Aorta (tissue), 5 donors: ENCODE measurements at regions not wholly inside any gene's neighbourhood (a gene's known extent, or its start where the extent isn't known, plus 50 kb on each side); places are given as distances from the start of the nearest gene placed in this dataset.
"Not testable (repeated sequence)": the region's sequence is repeated elsewhere in the genome, so short reads cannot be mapped to it uniquely, and the experiment has no call there.

Source experiments
- ATAC-seq: fragments of 200-7000 bp; cut with Tn5 transposase; one replicate; pipeline ENCODE4 v1.9.1; 2022; ENCODE audit warnings: moderate library complexity; ENCODE audit not compliant: low FRiP score
- DNase-seq, 2 donors: peaks; one replicate each; pipeline ENCODE4 v3.0.0-alpha.2; 2020
- H3K27ac ChIP-seq, 2 donors: one replicate each; pipeline ENCODE4 v1.5.1; 2013; ENCODE audit warnings: low read length in 2 of 2, mild to moderate bottlenecking in 2 of 2, moderate library complexity in 2 of 2, control low read depth in 1 of 2, inconsistent platforms in 1 of 2, low read depth in 1 of 2
- H3K27me3 ChIP-seq, 2 donors: one replicate each; pipeline ENCODE4 v1.6.1; 2013; ENCODE audit warnings: control low read depth in 1 of 2, low read length in 1 of 2, mild to moderate bottlenecking in 1 of 2, moderate library complexity in 1 of 2; ENCODE audit not compliant: insufficient read depth in 2 of 2, control insufficient read depth in 1 of 2
- H3K36me3 ChIP-seq, 2 donors: one replicate each; pipeline ENCODE4 v1.6.1; 2013; ENCODE audit warnings: control low read depth in 1 of 2, low read length in 1 of 2, mild to moderate bottlenecking in 1 of 2; ENCODE audit not compliant: insufficient read depth in 2 of 2, control insufficient read depth in 1 of 2
- H3K4me1 ChIP-seq, 2 donors: one replicate each; pipeline ENCODE4 v1.6.1; 2013; ENCODE audit warnings: low read length in 2 of 2, control low read depth in 1 of 2, mild to moderate bottlenecking in 1 of 2, moderate library complexity in 1 of 2; ENCODE audit not compliant: insufficient read depth in 2 of 2, control insufficient read depth in 1 of 2
- H3K4me3 ChIP-seq, 2 donors: one replicate each; pipeline ENCODE4 v1.5.1; 2013; ENCODE audit warnings: low read length in 2 of 2, control low read depth in 1 of 2, mild to moderate bottlenecking in 1 of 2
- H3K9me3 ChIP-seq: one replicate; pipeline ENCODE4 v1.6.1; 2013; ENCODE audit warnings: mild to moderate bottlenecking, low read length; ENCODE audit not compliant: control insufficient read depth
- WGBS, 2 donors: extraction: QIAGEN DNeasy Blood & Tissue Kit; methylation state at CpG; one replicate each; pipeline ENCODE4 v1.1.7; 2013; 5-methylcytosine and 5-hydroxymethylcytosine counted together
- intact Hi-C, 2 donors: fragments of 100-400 bp; cut with DNase I; formaldehyde crosslinking; loops; one replicate each; pipeline versions ENCODE4 v1.14.2 to v1.15.0; 2022
- donor health status: healthy with polysubstance abuse.
- donor health status: Bipolar disorder and iron deficiency.
- donor health status: DM: no; HTN: no; CAD: no.
- donor health status: DM: no; HTN: no; CAD: no.
- donor health status: DM: yes; HTN: yes; CAD: no.

DNA sequence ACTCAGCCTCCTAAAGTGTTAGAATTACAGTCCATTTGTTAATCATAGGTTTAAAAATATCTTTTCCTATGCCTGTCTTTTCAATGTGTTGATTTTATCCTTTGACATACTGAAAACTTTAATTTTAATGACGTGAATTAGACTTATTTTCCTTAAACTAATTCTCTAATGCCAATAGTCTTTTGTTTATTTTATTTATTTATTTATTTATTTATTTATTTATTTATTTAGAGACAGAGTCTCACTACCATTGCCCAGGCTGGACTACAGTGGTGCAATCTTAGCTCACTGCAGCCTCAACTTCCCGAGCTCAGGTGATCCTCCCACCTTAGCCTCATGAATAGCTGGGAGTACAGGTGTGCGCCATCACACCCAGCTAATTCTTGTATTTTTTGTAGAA lies 694.5 kb downstream of the TRHDE start:
- ATAC-seq = no peak
- 73 to 79% methylated on average over 3 of the region's 3 CpGs for WGBS, 2 donors
- Histone ChIP-seq H3K27me3 (no peaks in the 10 kb centered on the region), H3K9me3 (no peaks in the 10 kb centered on the region), H3K36me3 (no peaks in the 10 kb centered on the region), H3K4me1 (no peaks in the 10 kb centered on the region), H3K27ac (no peak overlapping the region), H3K4me3 (no peak overlapping the region)
- no peak for DNase-seq
- intact Hi-C loops = no loop called here

DNA sequence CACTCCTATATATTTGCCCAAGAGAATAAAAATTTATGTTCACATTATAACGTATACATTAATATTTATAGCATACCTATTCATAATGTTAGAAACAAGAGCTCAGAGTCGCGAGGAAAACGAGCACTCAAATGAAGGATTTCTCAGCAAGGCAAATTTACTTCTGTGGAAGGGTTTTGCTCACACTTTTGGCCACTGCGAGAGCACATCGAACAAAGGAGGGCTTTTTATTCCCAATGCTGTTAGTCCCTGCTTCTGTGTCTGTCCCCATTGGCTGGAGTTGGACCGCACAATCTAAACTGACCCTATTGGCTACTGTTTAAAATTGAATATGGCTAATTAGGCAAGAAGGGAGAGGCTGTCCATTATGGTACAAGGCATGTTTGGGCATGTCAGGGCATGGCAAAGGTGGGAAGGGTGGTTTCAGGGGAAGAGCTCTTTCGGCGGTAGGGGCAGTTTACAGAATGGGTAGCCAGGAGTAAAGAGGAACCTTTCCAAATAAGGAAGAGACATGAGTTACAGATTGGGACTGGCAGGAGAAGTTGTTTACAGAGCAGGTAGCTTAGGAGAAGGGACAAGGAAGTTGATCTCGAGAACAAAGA lies 702.9 kb downstream of the TRHDE start:
- Histone ChIP-seq H3K27me3 (no peaks in the 10 kb centered on the region), H3K4me1 (no peaks in the 10 kb centered on the region), H3K4me3 (no peak overlapping the region), H3K9me3 (peaks cover 4% of the 10 kb centered on the region), H3K36me3 (no peaks in the 10 kb centered on the region), H3K27ac (no peak overlapping the region)
- DNase-seq (no peak), ATAC-seq (no peak)
- WGBS, 2 donors = 82 to 83% methylated on average over 10 of the region's 10 CpGs
- intact Hi-C loops = no loop called here

DNA sequence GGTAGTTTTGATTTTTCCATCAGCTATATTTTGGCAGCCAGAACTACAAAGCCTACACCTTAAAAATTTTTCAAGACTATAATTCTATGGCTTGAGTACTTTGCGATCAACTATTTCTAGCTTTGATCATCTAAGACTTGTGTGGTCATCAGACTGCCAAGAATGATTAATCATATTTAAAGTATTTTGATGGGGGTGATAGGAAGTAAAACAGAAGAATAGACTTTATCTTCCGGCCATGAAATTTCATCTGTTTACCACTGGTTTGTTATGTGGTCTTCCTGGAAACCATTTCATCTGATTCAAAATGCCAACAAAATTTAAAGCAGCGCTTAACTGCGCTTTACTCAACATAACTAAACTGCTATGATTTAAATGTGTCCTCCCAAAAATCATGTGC lies 706.8 kb downstream of the TRHDE start:
- ATAC-seq = no peak
- WGBS, 2 donors = 90 to 91% methylated on average over 4 of the region's 4 CpGs
- Histone ChIP-seq H3K27ac (no peak overlapping the region), H3K4me3 (no peak overlapping the region), H3K27me3 (no peaks in the 10 kb centered on the region), H3K4me1 (no peaks in the 10 kb centered on the region), H3K36me3 (no peaks in the 10 kb centered on the region), H3K9me3 (peaks cover 3% of the 10 kb centered on the region)
- intact Hi-C loops = no loop called here
- no peak for DNase-seq

DNA sequence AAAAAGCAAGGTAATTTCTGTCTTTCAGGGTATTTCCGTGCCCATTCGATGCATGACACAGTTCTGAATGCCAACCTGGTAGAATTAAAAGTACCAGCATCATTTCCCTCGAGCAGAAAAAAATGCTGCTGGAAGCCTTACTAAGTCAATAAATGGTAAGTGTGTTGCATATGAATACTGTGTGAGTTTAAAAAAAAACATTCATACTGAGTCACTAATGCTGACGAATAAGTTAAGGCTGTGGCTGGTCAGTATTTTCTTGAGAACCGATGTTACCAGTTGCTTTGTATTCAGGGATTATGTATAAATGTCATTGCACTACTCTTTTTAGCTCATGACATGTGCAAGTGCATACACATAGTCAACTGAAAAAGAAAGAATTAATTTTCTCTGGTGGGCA lies 710.2 kb downstream of the TRHDE start:
- no peaks in the 10 kb centered on the region for H3K9me3 ChIP-seq
- H3K4me3 ChIP-seq = no peak overlapping the region
- WGBS, 2 donors = 65 to 69% methylated on average over 5 of the region's 5 CpGs
- H3K36me3 ChIP-seq = no peaks in the 10 kb centered on the region
- intact Hi-C loops = no loop called here
- no peaks in the 10 kb centered on the region for H3K4me1 ChIP-seq
- no peak for ATAC-seq
- no peak overlapping the region for H3K27ac ChIP-seq
- no peak for DNase-seq
- no peaks in the 10 kb centered on the region for H3K27me3 ChIP-seq

DNA sequence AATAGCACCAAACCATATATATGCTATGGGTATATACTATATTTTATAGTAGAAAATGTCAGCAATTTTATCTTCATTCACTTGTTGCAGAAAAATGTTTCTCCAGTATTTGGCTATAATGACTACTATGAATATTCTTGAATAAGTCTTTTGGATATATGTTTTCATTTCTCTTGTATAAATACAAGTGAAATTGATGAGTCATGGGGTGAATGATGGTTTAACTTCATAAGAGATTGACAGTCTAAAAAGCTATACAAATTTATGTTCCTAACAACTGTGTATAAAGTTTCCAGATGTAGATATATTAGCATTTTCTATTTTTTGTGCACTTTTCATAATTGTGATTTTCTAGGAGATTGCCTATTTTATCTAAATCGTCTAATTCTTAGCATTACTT lies 714.8 kb downstream of the TRHDE start:
- DNase-seq (no peak), ATAC-seq (no peak)
- Histone ChIP-seq H3K9me3 (no peaks in the 10 kb centered on the region), H3K4me1 (no peaks in the 10 kb centered on the region), H3K4me3 (no peak overlapping the region), H3K36me3 (no peaks in the 10 kb centered on the region), H3K27me3 (no peaks in the 10 kb centered on the region), H3K27ac (no peak overlapping the region)
- intact Hi-C loops = no loop called here
- 50 to 59% methylated on average over 1 of the region's 1 CpG for WGBS, 2 donors

DNA sequence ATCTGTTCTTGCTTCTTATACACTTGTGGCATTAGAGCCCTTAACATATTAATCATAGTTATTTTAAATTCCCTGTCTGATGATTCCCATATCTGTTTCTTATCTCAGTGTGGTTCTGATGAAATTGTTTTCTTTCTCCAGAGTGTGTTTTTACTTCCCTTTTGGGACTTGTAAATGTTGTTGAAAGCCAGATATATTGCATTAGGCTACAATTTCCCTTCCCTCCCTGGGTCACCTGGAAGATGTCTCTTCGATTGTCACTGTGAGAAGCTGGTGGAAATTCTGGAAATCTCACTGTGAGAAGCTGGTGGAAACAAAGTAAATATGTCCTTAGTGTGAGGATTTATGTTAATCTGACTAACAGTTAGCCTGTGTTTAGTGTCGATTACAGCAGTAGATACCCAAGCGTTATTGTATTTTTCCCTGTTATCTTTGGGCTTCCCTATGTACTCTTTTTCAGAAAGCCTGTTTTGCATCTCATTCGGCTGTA lies 717.3 kb downstream of the TRHDE start:
- H3K27me3 ChIP-seq = no peaks in the 10 kb centered on the region
- H3K4me3 ChIP-seq = no peak overlapping the region
- H3K27ac ChIP-seq = no peak overlapping the region
- H3K9me3 ChIP-seq = no peaks in the 10 kb centered on the region
- no peaks in the 10 kb centered on the region for H3K4me1 ChIP-seq
- DNase-seq (no peak), ATAC-seq (no peak)
- H3K36me3 ChIP-seq = no peaks in the 10 kb centered on the region
- 24 to 26% methylated on average over 4 of the region's 4 CpGs for WGBS, 2 donors
- intact Hi-C loops = no loop called here

DNA sequence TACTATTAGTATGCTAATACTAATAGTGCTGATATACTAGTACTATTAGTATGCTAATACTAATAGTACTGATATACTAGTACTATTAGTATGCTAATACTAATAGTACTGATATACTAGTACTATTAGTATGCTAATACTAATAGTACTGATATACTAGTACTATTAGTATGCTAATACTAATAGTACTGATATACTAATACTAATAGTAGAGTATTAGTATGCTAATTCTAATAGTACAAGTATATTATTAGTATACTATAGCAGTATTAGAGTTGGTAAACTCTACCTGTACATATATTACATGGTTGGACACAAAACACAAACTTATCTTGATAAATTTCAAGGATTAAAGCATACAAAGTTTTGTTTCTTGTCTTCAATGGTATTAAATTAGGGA lies 722.9 kb downstream of the TRHDE start:
- ATAC-seq, H3K4me3 ChIP-seq, H3K27ac ChIP-seq, H3K9me3 ChIP-seq, H3K36me3 ChIP-seq, H3K27me3 ChIP-seq, intact Hi-C loops, H3K4me1 ChIP-seq, DNase-seq: not testable (repeated sequence)

DNA sequence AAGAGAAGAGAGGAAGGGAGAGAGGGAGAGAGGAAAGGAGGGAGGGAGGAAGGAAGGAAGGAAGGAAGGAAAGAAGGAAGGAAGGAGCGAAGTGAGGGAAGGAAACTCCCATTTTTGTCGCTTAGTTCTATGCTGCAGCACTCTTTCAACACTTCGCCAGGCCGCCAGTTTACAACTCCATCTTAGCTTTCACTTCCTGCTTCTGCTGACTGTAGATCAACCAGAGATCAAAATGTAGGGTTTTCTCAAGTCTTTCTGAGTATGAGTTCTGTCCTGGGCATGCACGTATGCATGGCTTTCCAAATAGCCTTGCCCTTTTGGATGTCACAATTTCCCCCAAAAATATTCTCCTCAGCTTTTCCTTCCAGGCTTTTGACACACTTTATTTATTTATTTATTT lies 723.4 kb downstream of the TRHDE start:
- no peak overlapping the region for H3K4me3 ChIP-seq
- H3K27me3 ChIP-seq = no peaks in the 10 kb centered on the region
- 83 to 87% methylated on average over 5 of the region's 5 CpGs for WGBS, 2 donors
- no peaks in the 10 kb centered on the region for H3K36me3 ChIP-seq
- no peak overlapping the region for H3K27ac ChIP-seq
- ATAC-seq (no peak), DNase-seq (no peak)
- no peaks in the 10 kb centered on the region for H3K4me1 ChIP-seq
- H3K9me3 ChIP-seq = no peaks in the 10 kb centered on the region
- intact Hi-C loops = no loop called here

DNA sequence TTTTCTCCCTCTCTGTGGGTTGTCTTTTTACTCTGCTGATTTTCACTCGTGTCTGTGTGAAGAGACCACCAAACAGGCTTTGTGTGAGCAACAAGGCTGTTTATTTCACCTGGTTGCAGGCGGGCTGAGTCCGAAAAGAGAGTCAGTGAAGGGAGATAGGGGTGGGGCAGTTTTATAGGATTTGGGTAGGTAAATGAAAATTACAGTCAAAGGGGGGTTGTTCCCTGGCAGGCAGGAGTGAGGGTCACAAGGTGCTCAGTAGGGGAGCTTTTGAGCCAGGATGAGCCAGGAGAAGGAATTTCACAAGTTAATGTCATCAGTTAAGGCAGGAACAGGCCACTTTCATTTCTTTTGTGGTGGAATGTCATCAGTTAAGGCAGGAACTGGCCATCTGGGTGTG lies 729.6 kb downstream of the TRHDE start:
- intact Hi-C loops, H3K9me3 ChIP-seq, H3K27me3 ChIP-seq, H3K36me3 ChIP-seq, H3K4me3 ChIP-seq, H3K4me1 ChIP-seq, H3K27ac ChIP-seq, ATAC-seq, DNase-seq: not testable (repeated sequence)
- 56 to 68% methylated on average over 3 of the region's 3 CpGs for WGBS, 2 donors
